ENCODE measurements at regions not wholly inside any gene's neighbourhood (a gene's known extent, or its start where the extent isn't known, plus 50 kb on each side); places are given as distances from the start of the nearest gene placed in this dataset.

DNA sequence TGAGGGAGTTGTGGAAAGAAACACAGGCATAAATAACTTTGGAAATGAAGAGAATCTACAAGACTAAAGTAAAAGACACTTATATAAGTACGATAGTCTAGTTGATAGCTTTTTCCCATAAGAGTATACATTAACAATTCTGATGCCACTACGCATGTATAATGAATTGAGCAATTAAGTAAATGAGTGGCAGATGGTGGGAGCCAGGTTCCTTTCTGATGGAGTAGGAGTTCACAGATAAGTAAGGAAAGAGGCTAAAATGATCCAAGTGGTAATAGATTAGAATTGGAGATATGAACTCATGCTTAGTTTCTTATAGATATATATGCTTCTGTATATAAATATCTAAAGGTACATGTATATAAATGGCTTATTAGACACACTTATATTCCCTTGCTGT is 368.3 kb downstream of the FAM181B start:
- Histone ChIP-seq H3K23ac (ENCODE audit: insufficient read length, low read depth, low read length) (no peak overlapping the region), H3K4ac (ENCODE audit: low read depth, low read length) (no peak overlapping the region), H3K27me3 (ENCODE audit: insufficient read depth, low read length) (no peaks in the 10 kb centered on the region), H2AK5ac (ENCODE audit: insufficient read length, low read length) (no peak overlapping the region), H4K8ac (replicated peaks; ENCODE audit: insufficient read length, low read depth, low read length) (no peak overlapping the region), H3K79me2 (ENCODE audit: insufficient read depth, low read length) (no peaks in the 10 kb centered on the region), H2BK15ac (ENCODE audit: low read depth, low read length) (no peak overlapping the region), H3K4me2 (ENCODE audit: insufficient read depth, insufficient read length, low read length) (no peak overlapping the region), H3T11ph (ENCODE audit: low read length) (no peak overlapping the region), H3K18ac (ENCODE audit: insufficient read length, low read depth, low read length) (no peak overlapping the region), H4K20me1 (ENCODE audit: control insufficient read depth, insufficient read depth, insufficient read length) (no peaks in the 10 kb centered on the region), H3K4me1 (ENCODE audit: insufficient read depth, low read length) (no peaks in the 10 kb centered on the region), H4K91ac (ENCODE audit: insufficient read length, low read depth, low read length) (no peak overlapping the region), H3K14ac (ENCODE audit: insufficient read depth, low read length) (no peak overlapping the region), H2BK120ac (ENCODE audit: low read depth, low read length, poor library complexity, severe bottlenecking) (no peak overlapping the region), H3K9me3 (ENCODE audit: control insufficient read depth, low read depth, low read length) (no peaks in the 10 kb centered on the region), H2BK20ac (ENCODE audit: low read depth, low read length, poor library complexity, severe bottlenecking) (no peak overlapping the region), H2AFZ (ENCODE audit: low read length) (no peak overlapping the region), H3K9ac (ENCODE audit: extremely low read depth, insufficient read length, low read length) (no peak overlapping the region), H3K27ac (ENCODE audit: insufficient read length, low read depth, low read length) (no peak overlapping the region), H3K23me2 (ENCODE audit: insufficient read length, low read depth, low read length, poor library complexity, severe bottlenecking) (no peaks in the 10 kb centered on the region), H3K79me1 (ENCODE audit: insufficient read depth, low read depth, low read length, poor library complexity, severe bottlenecking) (no peaks in the 10 kb centered on the region), H2BK12ac (ENCODE audit: insufficient read length, low read depth, low read length) (no peak overlapping the region), H3K56ac (ENCODE audit: insufficient read length, low read depth, low read length) (no peak overlapping the region), H4K5ac (ENCODE audit: insufficient read length, low read depth, low read length) (no peak overlapping the region), H2BK5ac (ENCODE audit: insufficient read length, low read length) (no peak overlapping the region)
- WGBS (ENCODE audit: extremely low coverage, insufficient read length, low lambda C conversion rate), result no CpG with 5 or more reads among the region's 2 CpGs
- H3K9me3 Mint-ChIP-seq, result no peaks in the 10 kb centered on the region
- no peaks in the 10 kb centered on the region; the same call in 1 of the 2 replicates for H3K27me3 Mint-ChIP-seq (ENCODE audit: low read depth)
- no peak overlapping the region for H3K27ac Mint-ChIP-seq
- H3K4me1 Mint-ChIP-seq, result no peaks in the 10 kb centered on the region
- no peaks in the 10 kb centered on the region for H3K36me3 Mint-ChIP-seq (ENCODE audit: insufficient read depth in 1 of 3, low read depth in 3 of 3)
- DNase-seq, result no peak
- H3K4me3 Mint-ChIP-seq, result no peak overlapping the region
- TF ChIP-seq, protein P1, sequence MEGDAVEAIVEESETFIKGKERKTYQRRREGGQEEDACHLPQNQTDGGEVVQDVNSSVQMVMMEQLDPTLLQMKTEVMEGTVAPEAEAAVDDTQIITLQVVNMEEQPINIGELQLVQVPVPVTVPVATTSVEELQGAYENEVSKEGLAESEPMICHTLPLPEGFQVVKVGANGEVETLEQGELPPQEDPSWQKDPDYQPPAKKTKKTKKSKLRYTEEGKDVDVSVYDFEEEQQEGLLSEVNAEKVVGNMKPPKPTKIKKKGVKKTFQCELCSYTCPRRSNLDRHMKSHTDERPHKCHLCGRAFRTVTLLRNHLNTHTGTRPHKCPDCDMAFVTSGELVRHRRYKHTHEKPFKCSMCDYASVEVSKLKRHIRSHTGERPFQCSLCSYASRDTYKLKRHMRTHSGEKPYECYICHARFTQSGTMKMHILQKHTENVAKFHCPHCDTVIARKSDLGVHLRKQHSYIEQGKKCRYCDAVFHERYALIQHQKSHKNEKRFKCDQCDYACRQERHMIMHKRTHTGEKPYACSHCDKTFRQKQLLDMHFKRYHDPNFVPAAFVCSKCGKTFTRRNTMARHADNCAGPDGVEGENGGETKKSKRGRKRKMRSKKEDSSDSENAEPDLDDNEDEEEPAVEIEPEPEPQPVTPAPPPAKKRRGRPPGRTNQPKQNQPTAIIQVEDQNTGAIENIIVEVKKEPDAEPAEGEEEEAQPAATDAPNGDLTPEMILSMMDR (conservative IDR thresholded peaks at IDR 0.05), result no peak

All from H9 (cell line).